H9 (cell line): ENCODE measurements at regions not wholly inside any gene's neighbourhood (a gene's known extent, or its start where the extent isn't known, plus 50 kb on each side); places are given as distances from the start of the nearest gene placed in this dataset.

ENCODE experiments used
- DNase-seq: peaks from one replicate; pipeline ENCODE4 v3.0.0-alpha.2; 2017
- H2AFZ ChIP-seq: one replicate; pipeline ENCODE4 v1.6.1; 2013; ENCODE audit warnings: mild to moderate bottlenecking, low read length, control low read depth, moderate library complexity
- H2AK5ac ChIP-seq: 2 replicates; pipeline ENCODE4 v1.6.1; 2013; ENCODE audit warnings: low read length, control low read depth, mixed read lengths; ENCODE audit not compliant: insufficient read length
- H2BK120ac ChIP-seq: one replicate; pipeline ENCODE4 v1.6.1; 2013; ENCODE audit warnings: low read depth, mild to moderate bottlenecking, low read length, control low read depth, inconsistent platforms; ENCODE audit not compliant: poor library complexity, severe bottlenecking
- H2BK12ac ChIP-seq: 2 replicates; pipeline ENCODE4 v1.6.1; 2013; ENCODE audit warnings: low read length, control low read depth, mixed read lengths, low read depth; ENCODE audit not compliant: insufficient read length
- H2BK15ac ChIP-seq: 2 replicates; pipeline ENCODE4 v1.6.1; 2013; ENCODE audit warnings: low read depth, low read length, control low read depth
- H2BK20ac ChIP-seq: one replicate; pipeline ENCODE4 v1.6.1; 2013; ENCODE audit warnings: low read depth, mild to moderate bottlenecking, low read length, control low read depth, inconsistent platforms; ENCODE audit not compliant: poor library complexity, severe bottlenecking
- H2BK5ac ChIP-seq: 2 replicates; pipeline ENCODE4 v1.6.1; 2013; ENCODE audit warnings: low read length, control low read depth, mixed read lengths; ENCODE audit not compliant: insufficient read length
- H3K14ac ChIP-seq: 2 replicates; pipeline ENCODE4 v1.6.1; 2013; ENCODE audit warnings: low read length, control low read depth; ENCODE audit not compliant: insufficient read depth
- H3K18ac ChIP-seq: 2 replicates; pipeline ENCODE4 v1.6.1; 2013; ENCODE audit warnings: low read depth, mild to moderate bottlenecking, mixed read lengths, low read length, control low read depth; ENCODE audit not compliant: insufficient read length
- H3K23ac ChIP-seq: 2 replicates; pipeline ENCODE4 v1.6.1; 2013; ENCODE audit warnings: low read length, control low read depth, mixed read lengths, low read depth; ENCODE audit not compliant: insufficient read length
- H3K23me2 ChIP-seq: 2 replicates; pipeline ENCODE4 v1.6.1; 2013; ENCODE audit warnings: low read depth, mild to moderate bottlenecking, mixed read lengths, low read length, control low read depth; ENCODE audit not compliant: insufficient read length, poor library complexity, severe bottlenecking
- H3K27ac ChIP-seq: 2 replicates; pipeline ENCODE4 v1.5.1; 2013; ENCODE audit warnings: low read length, control low read depth, mixed read lengths, low read depth; ENCODE audit not compliant: insufficient read length
- H3K27me3 ChIP-seq: 2 replicates; pipeline ENCODE4 v1.6.1; 2013; ENCODE audit warnings: low read length, control low read depth, inconsistent platforms; ENCODE audit not compliant: insufficient read depth
- H3K4ac ChIP-seq: 2 replicates; pipeline ENCODE4 v1.6.1; 2013; ENCODE audit warnings: low read depth, mild to moderate bottlenecking, control low read depth, inconsistent platforms, low read length, moderate library complexity
- H3K4me1 ChIP-seq: 2 replicates; pipeline ENCODE4 v1.6.1; 2013; ENCODE audit warnings: low read length, control low read depth, inconsistent platforms; ENCODE audit not compliant: insufficient read depth
- H3K4me2 ChIP-seq: 2 replicates; pipeline ENCODE4 v1.6.1; 2013; ENCODE audit warnings: low read length, control low read depth, mixed read lengths; ENCODE audit not compliant: insufficient read length, insufficient read depth
- H3K56ac ChIP-seq: 2 replicates; pipeline ENCODE4 v1.6.1; 2013; ENCODE audit warnings: low read depth, mild to moderate bottlenecking, mixed read lengths, low read length, control low read depth; ENCODE audit not compliant: insufficient read length
- H3K79me1 ChIP-seq: 2 replicates; pipeline ENCODE4 v1.6.1; 2013; ENCODE audit warnings: low read depth, mild to moderate bottlenecking, moderate library complexity, low read length, control low read depth, inconsistent platforms; ENCODE audit not compliant: insufficient read depth, poor library complexity, severe bottlenecking
- H3K79me2 ChIP-seq: 2 replicates; pipeline ENCODE4 v1.6.1; 2013; ENCODE audit warnings: low read length, control low read depth, inconsistent platforms; ENCODE audit not compliant: insufficient read depth
- H3K9ac ChIP-seq: 2 replicates; pipeline ENCODE4 v1.6.1; 2013; ENCODE audit warnings: low read length, control low read depth, mixed read lengths; ENCODE audit not compliant: insufficient read length; ENCODE audit errors: extremely low read depth
- H3K9me3 ChIP-seq: one replicate; pipeline ENCODE4 v1.6.1; 2013; ENCODE audit warnings: low read depth, low read length, inconsistent platforms; ENCODE audit not compliant: control insufficient read depth
- H3T11ph ChIP-seq: one replicate; pipeline ENCODE4 v1.6.1; 2013; ENCODE audit warnings: mild to moderate bottlenecking, low read length, control low read depth, inconsistent platforms
- H4K20me1 ChIP-seq: one replicate; pipeline ENCODE4 v1.6.1; 2013; ENCODE audit not compliant: control insufficient read depth, insufficient read length, insufficient read depth
- H4K5ac ChIP-seq: 2 replicates; pipeline ENCODE4 v1.6.1; 2013; ENCODE audit warnings: low read depth, mild to moderate bottlenecking, mixed read lengths, low read length, control low read depth; ENCODE audit not compliant: insufficient read length
- H4K8ac ChIP-seq: replicated peaks from 2 replicates; pipeline ENCODE4 v1.6.1; 2013; ENCODE audit warnings: low read length, control low read depth, mixed read lengths, low read depth; ENCODE audit not compliant: insufficient read length
- H4K91ac ChIP-seq: 2 replicates; pipeline ENCODE4 v1.6.1; 2013; ENCODE audit warnings: low read depth, mild to moderate bottlenecking, moderate library complexity, mixed read lengths, low read length, control low read depth; ENCODE audit not compliant: insufficient read length
- H3K27ac Mint-ChIP-seq, 3 experiments: 2 replicates in 2 of 3; 3 replicates in 1 of 3; pipeline ENCODE4 v1.8.0; 2020 to 2021; ENCODE audit warnings: mixed read lengths in 3 of 3, mild to moderate bottlenecking in 1 of 3, moderate library complexity in 1 of 3
- H3K27me3 Mint-ChIP-seq: 2 replicates; pipeline ENCODE4 v1.8.0; 2021; ENCODE audit warnings: low read depth, mild to moderate bottlenecking, moderate library complexity, mixed read lengths
- H3K36me3 Mint-ChIP-seq, 3 experiments: 2 replicates in 2 of 3; 3 replicates in 1 of 3; pipeline ENCODE4 v1.8.0; 2020 to 2021; ENCODE audit warnings: low read depth in 3 of 3, mixed read lengths in 3 of 3; ENCODE audit not compliant: insufficient read depth in 1 of 3
- H3K4me1 Mint-ChIP-seq, 2 experiments: 2 replicates each; pipeline ENCODE4 v1.8.0; 2020; ENCODE audit warnings: mixed read lengths in 2 of 2
- H3K4me3 Mint-ChIP-seq, 2 experiments: 2 replicates in 1 of 2; 3 replicates in 1 of 2; pipeline ENCODE4 v1.8.0; 2020 to 2021; ENCODE audit warnings: mild to moderate bottlenecking in 2 of 2, mixed read lengths in 2 of 2, moderate library complexity in 1 of 2
- H3K9me3 Mint-ChIP-seq, 2 experiments: 2 replicates in 1 of 2; 3 replicates in 1 of 2; pipeline ENCODE4 v1.8.0; 2020; ENCODE audit warnings: mild to moderate bottlenecking in 2 of 2, mixed read lengths in 2 of 2, moderate library complexity in 1 of 2
- CTCF ChIP-seq: fragments of 200-600 bp; sonication (generic); conservative IDR thresholded peaks from 3 replicates; pipeline ENCODE4 v1.8.0; 2021; ENCODE audit warnings: antibody characterized with exemption, mild to moderate bottlenecking
- WGBS: extraction: QIAGEN DNeasy Blood & Tissue Kit; methylation state at CpG from one replicate; pipeline ENCODE4 v1.1.7; 2013; ENCODE audit warnings: missing lambda C conversion rate, low lambda C conversion rate, mixed read lengths; ENCODE audit not compliant: insufficient read length; ENCODE audit errors: extremely low coverage; 5-methylcytosine and 5-hydroxymethylcytosine counted together

GRCh38 chr3:95218484-95218883 is 1155.6 kb downstream of the NSUN3 start:
- DNase-seq = no peak

More at GRCh38 chr3:95218484-95218883, 1155.6 kb downstream of the NSUN3 start:
- Histone ChIP-seq H3K9me3 (no peaks in the 10 kb centered on the region), H3T11ph (no peak overlapping the region), H2BK15ac (no peak overlapping the region), H2AK5ac (no peak overlapping the region), H3K23me2 (no peaks in the 10 kb centered on the region), H3K23ac (no peak overlapping the region), H3K4me1 (no peaks in the 10 kb centered on the region), H3K79me2 (no peaks in the 10 kb centered on the region), H3K14ac (no peak overlapping the region), H2BK120ac (no peak overlapping the region), H3K27ac (no peak overlapping the region), H3K9ac (no peak overlapping the region), H2BK5ac (no peak overlapping the region), H2AFZ (no peak overlapping the region), H3K4ac (no peak overlapping the region), H3K18ac (no peak overlapping the region), H3K27me3 (no peaks in the 10 kb centered on the region), H3K79me1 (no peaks in the 10 kb centered on the region), H3K4me2 (no peak overlapping the region), H4K5ac (no peak overlapping the region), H2BK12ac (no peak overlapping the region), H4K20me1 (no peaks in the 10 kb centered on the region), H4K91ac (no peak overlapping the region), H3K56ac (no peak overlapping the region), H2BK20ac (no peak overlapping the region), H4K8ac (no peak overlapping the region)
- Mint-ChIP-seq H3K4me3 (no peak overlapping the region), H3K27me3 (no peaks in the 10 kb centered on the region), H3K9me3 (peaks cover 20 to 36% of the 10 kb centered on the region in 2 experiments), H3K36me3 (peaks cover 16 to 26% (median 19%) of the 10 kb centered on the region in 3 experiments), H3K4me1 (peaks cover 2% of the 10 kb centered on the region in 2 experiments), H3K27ac (no peak overlapping the region)
- WGBS = no CpG with 5 or more reads among the region's 1 CpG
- TF ChIP-seq CTCF = no peak
